K562 (cell line): ENCODE measurements at regions not wholly inside any gene's neighbourhood (a gene's known extent, or its start where the extent isn't known, plus 50 kb on each side); places are given as distances from the start of the nearest gene placed in this dataset.

Experiments used
- ATAC-seq: fragments of 200-7000 bp; cut with Tn5 transposase; 3 replicates; pipeline ENCODE4 v1.9.1; 2020; ENCODE audit warnings: moderate library complexity
- BruUV-seq: library from RNA; stranded (reverse); fragments of 400-500 nt; replicated peaks from 2 replicates; lab custom pipeline; 2021; lab: Mats Ljungman, UMichigan
- CTCF ChIA-PET: fragments of 300-600 bp; formaldehyde crosslinking; extraction: SDS; loops from one replicate; lab custom pipeline; 2021; ENCODE audit warnings: low intra/inter-chr PET ratio; lab: Yijun Ruan, JAX
- POLR2A ChIA-PET: fragments of 300-600, 350-650 bp; sonication (Branson Sonifier 250); formaldehyde crosslinking; extraction: SDS; loops from one replicate; lab custom pipeline; 2021; ENCODE audit warnings: antibody characterized with exemption, inconsistent platforms; lab: Yijun Ruan, JAX
- DNase-seq, 4 experiments: peaks; one replicate each; pipeline versions ENCODE4 v3.0.0 to v3.0.0-alpha.2; 2011 to 2018; ENCODE audit warnings: low spot score in 3 of 4, mixed read lengths in 3 of 4; ENCODE audit errors: extremely low read depth in 1 of 4
- FAIRE-seq: peaks from 2 replicates; lab custom pipeline; 2011; peaks lifted over from hg19 to GRCh38; lab: Jason Lieb, UNC
- H2AFZ ChIP-seq: 2 replicates; pipeline ENCODE4 v1.6.0; 2011; ENCODE audit warnings: low read depth, low read length, control low read depth, inconsistent platforms
- H3K27ac ChIP-seq: fragments of 200-600 bp; 3 replicates; pipeline ENCODE4 v1.8.0; 2011; ENCODE audit warnings: low read depth, mild to moderate bottlenecking, control low read depth, inconsistent platforms, low read length, moderate library complexity, mixed read lengths; ENCODE audit errors: extremely low read depth
- H3K27me3 ChIP-seq, 2 experiments: fragments of 300-600 bp in 1 of 2; 2 replicates in 1 of 2; 3 replicates in 1 of 2; pipeline versions ENCODE4 v1.6.0 to v1.8.0; 2011; ENCODE audit warnings: inconsistent platforms in 2 of 2, low read length in 2 of 2, mild to moderate bottlenecking in 1 of 2, mixed read lengths in 1 of 2, moderate library complexity in 1 of 2; ENCODE audit not compliant: control insufficient read depth in 2 of 2, insufficient read depth in 2 of 2
- H3K36me3 ChIP-seq: fragments of 300-600 bp; 3 replicates; pipeline ENCODE4 v1.8.0; 2011; ENCODE audit warnings: mild to moderate bottlenecking, low read length, inconsistent platforms; ENCODE audit not compliant: control insufficient read depth, insufficient read depth
- H3K4me1 ChIP-seq, 2 experiments: fragments of 200-600 bp in 1 of 2; replicated peaks in 1 of 2; 2 replicates in 1 of 2; 3 replicates in 1 of 2; pipeline versions ENCODE4 v1.5.1 to v1.8.0; 2011; ENCODE audit warnings: inconsistent platforms in 2 of 2, low read length in 2 of 2, mild to moderate bottlenecking in 1 of 2, mixed read lengths in 1 of 2, moderate library complexity in 1 of 2; ENCODE audit not compliant: control insufficient read depth in 2 of 2, insufficient read depth in 2 of 2
- H3K4me2 ChIP-seq: 2 replicates; pipeline ENCODE4 v1.6.1; 2011; ENCODE audit warnings: low read length, control low read depth, inconsistent platforms, mixed read lengths; ENCODE audit not compliant: insufficient read depth
- H3K4me3 ChIP-seq: fragments of 200-600 bp; sonication (generic), shearing (Covaris generic); 2 replicates; pipeline ENCODE4 v1.5.1; 2016; ENCODE audit warnings: control low read depth, inconsistent platforms
- H3K79me2 ChIP-seq: fragments of 200-600 bp; 3 replicates; pipeline ENCODE4 v1.8.0; 2011; ENCODE audit warnings: low read length, inconsistent platforms; ENCODE audit not compliant: control insufficient read depth, insufficient read depth
- H3K9ac ChIP-seq, 2 experiments: 2 replicates each; pipeline versions ENCODE4 v1.6.0 to v1.6.1; 2011; ENCODE audit warnings: low read depth in 2 of 2, low read length in 2 of 2, control low read depth in 1 of 2, inconsistent platforms in 1 of 2, mild to moderate bottlenecking in 1 of 2, mixed read lengths in 1 of 2; ENCODE audit not compliant: insufficient read depth in 1 of 2
- H3K9me1 ChIP-seq: one replicate; pipeline ENCODE4 v1.6.0; 2011; ENCODE audit warnings: inconsistent platforms, mild to moderate bottlenecking, low read length, moderate library complexity; ENCODE audit not compliant: control insufficient read depth, insufficient read depth
- H3K9me3 ChIP-seq: replicated peaks from 2 replicates; pipeline ENCODE4 v1.5.1; 2011; ENCODE audit warnings: low read depth, low read length, inconsistent platforms; ENCODE audit not compliant: control insufficient read depth, insufficient read depth
- H4K20me1 ChIP-seq: replicated peaks from 2 replicates; pipeline ENCODE4 v1.6.1; 2011; ENCODE audit warnings: low read length, inconsistent platforms, mixed read lengths; ENCODE audit not compliant: control insufficient read depth, insufficient read depth
- C11orf30 ChIP-seq: fragments of 450-650 bp; IDR thresholded peaks from 2 replicates; pipeline ENCODE4 v1.6.1; 2016; ENCODE audit warnings: low read depth, mild to moderate bottlenecking
- FOSL1 ChIP-seq: fragments of 200-800 bp; sonication (Bioruptor generic); conservative IDR thresholded peaks from 2 replicates; pipeline ENCODE4 v1.6.1; 2016; ENCODE audit warnings: missing genetic modification characterization, missing compliant biosample characterization
- GTF2F1 ChIP-seq: IDR thresholded peaks from 2 replicates; pipeline ENCODE4 v1.6.1; 2011; ENCODE audit warnings: low read depth, low read length, improper control_type of control experiment
- MAFG ChIP-seq: fragments of 450-650 bp; conservative IDR thresholded peaks from 2 replicates; pipeline ENCODE4 v1.6.1; 2016; ENCODE audit warnings: missing genetic modification characterization, missing compliant biosample characterization
- ZNF316 ChIP-seq: fragments of 450-650 bp; IDR thresholded peaks from 2 replicates; pipeline ENCODE4 v1.6.1; 2016
- WGBS: fragments of 100-300 bp; shearing (Covaris generic); methylation state at CpG from one replicate; pipeline ENCODE4 v1.1.6; 2016; ENCODE audit warnings: low coverage, mixed read lengths; ENCODE audit not compliant: insufficient coverage; ENCODE audit errors: missing lambda C conversion rate; 5-methylcytosine and 5-hydroxymethylcytosine counted together
- in situ Hi-C: fragments of 300-500 bp; cut with MboI; formaldehyde crosslinking; loops from 4 replicates; pipeline ENCODE4 v1.15.0; 2018; ENCODE audit warnings: inconsistent platforms, mixed read lengths
- intact Hi-C: fragments of 100-400 bp; cut with micrococcal nuclease; formaldehyde crosslinking; loops from 2 replicates; pipeline ENCODE4 v1.14.2; 2022
- TF ChIP-seq, protein P1 (sequence below), 2 experiments: fragments of 450-650 bp in 1 of 2; sonication (generic) in 1 of 2; formaldehyde crosslinking in 1 of 2; IDR thresholded peaks in 1 of 2; conservative IDR thresholded peaks in 1 of 2; 2 replicates each; pipeline versions ENCODE4 v1.6.1 to v1.8.1; 2016 to 2023; ENCODE audit warnings: mild to moderate bottlenecking in 2 of 2, moderate library complexity in 2 of 2, inconsistent platforms in 1 of 2, missing genetic modification reagents in 1 of 2

DNA sequence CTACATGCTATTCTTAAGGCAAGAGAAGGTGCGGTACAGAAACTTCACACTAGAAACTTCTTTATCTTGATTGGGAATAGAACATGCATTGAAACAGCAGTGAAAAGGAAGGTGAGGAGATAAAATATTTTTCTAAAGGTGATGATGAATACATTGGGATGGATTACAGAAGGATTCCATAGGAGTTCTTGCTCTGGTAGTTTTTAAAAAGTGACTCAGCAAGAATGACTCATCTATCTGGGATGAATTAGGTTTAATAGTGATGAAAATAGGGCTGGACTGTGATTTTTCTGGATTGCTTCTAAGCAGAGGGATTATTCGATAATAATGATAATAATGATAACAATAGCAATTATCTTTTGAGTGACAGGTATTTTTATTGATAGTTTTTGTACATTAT, 65.6 kb upstream of the HS3ST4 start:
- DNase-seq (no peak), ATAC-seq (no peak), FAIRE-seq (no peak)
- Histone ChIP-seq H3K4me2 (no peak overlapping the region), H3K79me2 (no peaks in the 10 kb centered on the region), H4K20me1 (no peaks in the 10 kb centered on the region; the same call in 1 of the 2 replicates), H2AFZ (no peak overlapping the region), H3K4me3 (no peak overlapping the region), H3K27ac (no peak overlapping the region), H3K4me1 (no peaks in the 10 kb centered on the region), H3K36me3 (no peaks in the 10 kb centered on the region), H3K9ac (no peak overlapping the region), H3K9me3 (no peaks in the 10 kb centered on the region), H3K27me3 (no peaks in the 10 kb centered on the region; a peak in 1 of 5 replicates), H3K9me1 (no peaks in the 10 kb centered on the region)
- ChIA-PET POLR2A (no interaction called here), CTCF (no interaction called here)
- TF ChIP-seq GTF2F1 (no peak), FOSL1 (tag) (peak; percentile 36; the same call in 1 of the 2 replicates), ZNF316 (peak; percentile 40; the same call in 1 of the 2 replicates), MAFG (tag) (peak; percentile 44), C11orf30 (peak; percentile 41; the same call in 1 of the 2 replicates)
- TF ChIP-seq, protein P1, sequence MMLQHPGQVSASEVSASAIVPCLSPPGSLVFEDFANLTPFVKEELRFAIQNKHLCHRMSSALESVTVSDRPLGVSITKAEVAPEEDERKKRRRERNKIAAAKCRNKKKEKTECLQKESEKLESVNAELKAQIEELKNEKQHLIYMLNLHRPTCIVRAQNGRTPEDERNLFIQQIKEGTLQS (IDR thresholded peaks at IDR 0.05): 0 out of 2 replicates have a peak, but pooled peaks have one; percentile 45
- TF ChIP-seq, protein P1 (CRISPR knock-in tag; conservative IDR thresholded peaks at IDR 0.05): no peak
- 0% methylated on average over 2 of the region's 2 CpGs for WGBS
- in situ Hi-C loops (no loop called here), intact Hi-C loops (no loop called here)
- BruUV-seq: no TSS peak
